HG03045 (cell line): ENCODE measurements at regions not wholly inside any gene's neighbourhood (a gene's known extent, or its start where the extent isn't known, plus 50 kb on each side); places are given as distances from the start of the nearest gene placed in this dataset.
"Not testable (repeated sequence)": the region's sequence is repeated elsewhere in the genome, so short reads cannot be mapped to it uniquely, and the experiment has no call there.

ENCODE experiments used
- ATAC-seq: cut with Tn5 transposase; IDR thresholded peaks from one replicate; pipeline ENCODE4 v1.9.1; 2021; ENCODE audit warnings: mild to moderate bottlenecking, moderate library complexity; ENCODE audit not compliant: unreplicated experiment

DNA sequence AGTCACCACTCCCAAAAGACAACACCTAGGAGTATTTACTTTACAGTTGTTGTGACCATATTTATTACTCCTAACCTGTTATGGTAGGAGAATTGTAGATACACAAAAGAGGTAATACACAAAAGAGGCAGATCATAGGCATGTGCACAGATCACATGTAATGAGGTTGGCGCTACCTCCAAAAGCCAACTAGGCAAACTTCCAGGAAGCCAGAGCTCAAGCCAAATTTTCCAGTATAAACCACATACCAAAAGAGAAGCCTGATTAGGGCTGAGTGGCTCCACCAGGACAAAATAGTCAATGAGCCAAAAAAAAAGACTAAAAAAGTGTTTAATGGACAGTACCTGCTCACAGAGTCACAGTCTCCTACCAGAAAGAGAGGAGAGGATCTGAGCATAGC, 195.0 kb upstream of the PBX1 start:
- no peak for ATAC-seq

DNA sequence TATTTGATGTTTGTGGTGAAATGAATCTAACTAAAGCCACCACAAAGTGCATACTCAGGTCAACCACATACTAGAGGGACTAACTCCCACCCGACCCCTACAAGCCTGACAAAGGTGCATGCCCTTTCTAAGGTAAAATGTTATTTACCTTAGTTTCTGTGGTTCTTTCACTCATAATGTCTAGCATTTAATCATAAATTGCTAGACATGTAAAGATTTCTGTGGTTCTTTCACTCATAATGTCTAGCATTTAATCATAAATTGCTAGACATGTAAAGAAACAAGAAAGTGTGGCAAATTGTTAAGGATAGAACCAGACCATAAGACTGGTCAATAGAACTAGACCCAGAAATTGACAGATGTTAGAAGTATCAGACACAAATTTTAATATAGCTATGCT, 193.0 kb upstream of the PBX1 start:
- ATAC-seq, result no peak

DNA sequence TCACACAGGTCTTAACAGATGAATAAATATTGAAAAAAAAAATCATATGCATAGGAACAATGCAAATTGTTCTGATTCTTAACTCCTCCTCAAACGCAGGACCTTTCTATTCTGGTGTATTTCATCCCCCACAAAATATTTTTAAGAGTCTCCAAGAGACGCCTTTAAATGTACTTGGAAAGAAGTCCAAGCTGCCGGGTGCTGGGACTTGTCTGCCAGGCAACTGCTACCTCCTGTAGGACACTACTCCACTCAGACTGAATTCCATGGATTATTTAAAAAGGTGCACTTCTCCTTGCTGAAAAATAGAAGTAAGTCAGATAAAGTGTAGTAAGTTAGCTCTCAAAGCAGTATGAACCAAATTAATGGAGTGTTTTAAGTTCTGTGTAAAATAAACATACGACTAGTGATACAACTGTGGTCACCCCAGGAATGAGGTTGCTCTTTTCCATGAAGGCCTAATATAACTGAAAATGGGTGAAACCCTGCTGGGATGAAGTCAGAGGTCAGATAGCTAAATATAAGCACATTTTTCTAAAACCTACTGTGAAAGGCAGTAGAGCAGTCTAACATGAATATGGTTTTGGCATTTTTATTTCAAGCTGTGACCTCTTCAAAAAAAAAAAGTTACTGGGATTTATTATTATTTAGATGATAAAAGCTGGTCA, 189.2 kb upstream of the PBX1 start:
- no peak for ATAC-seq

DNA sequence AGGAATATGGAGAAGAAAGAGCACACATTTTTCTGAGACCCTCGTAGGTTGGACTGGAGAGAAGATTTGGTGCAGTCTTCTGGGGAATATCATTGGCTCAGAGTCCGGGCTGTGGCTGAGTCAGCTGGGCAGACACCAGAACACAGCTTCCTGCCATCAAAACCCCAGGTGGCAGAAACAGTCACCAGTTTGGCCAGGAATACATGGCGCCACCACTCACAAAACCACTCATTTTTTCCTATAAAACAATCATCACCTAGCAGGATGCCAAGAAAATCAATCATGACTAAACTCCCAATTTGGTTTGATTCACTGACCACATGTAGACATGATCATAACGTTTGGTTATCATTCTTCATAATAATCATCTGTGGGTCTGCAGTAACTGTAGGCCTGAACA, 178.1 kb upstream of the PBX1 start:
- no peak for ATAC-seq

DNA sequence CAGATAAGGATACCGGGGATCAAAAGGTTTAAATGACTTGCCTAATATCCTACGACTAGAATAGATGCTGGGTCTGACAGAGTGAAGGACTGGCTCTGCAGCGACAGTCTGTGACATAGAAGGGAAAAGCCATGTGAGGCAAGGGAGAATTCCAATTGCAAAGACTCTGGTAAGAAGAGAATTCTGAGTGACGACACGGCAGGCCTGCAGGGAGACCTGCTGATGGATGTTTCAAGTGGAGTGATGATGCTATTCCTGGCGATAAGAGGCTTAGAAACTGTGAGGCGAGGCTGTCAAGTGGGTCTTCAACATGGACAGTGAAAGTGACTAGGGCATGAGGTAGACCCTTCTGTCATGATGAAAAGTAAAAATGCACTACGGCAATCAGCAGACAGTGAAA, 176.6 kb upstream of the PBX1 start:
- no peak for ATAC-seq

DNA sequence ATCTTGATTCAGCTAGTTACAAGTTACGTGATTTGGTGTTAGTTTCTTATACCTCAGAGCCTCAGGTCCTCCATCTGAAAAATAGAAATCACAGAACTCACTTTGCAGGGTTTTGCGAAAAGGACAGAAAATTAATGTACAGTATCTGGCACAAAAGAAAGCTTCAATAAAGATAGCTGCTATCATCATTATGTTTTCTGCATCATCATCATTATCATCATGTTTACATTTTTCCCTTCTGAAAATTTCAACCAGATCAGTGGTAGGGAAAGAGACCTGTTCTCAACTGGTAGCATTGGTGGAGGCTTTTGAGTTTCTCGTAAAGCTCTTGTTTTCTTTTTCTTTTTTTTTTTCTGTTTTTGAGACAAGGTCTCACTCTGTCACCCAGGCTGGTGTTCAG, 174.7 kb upstream of the PBX1 start:
- no peak for ATAC-seq

DNA sequence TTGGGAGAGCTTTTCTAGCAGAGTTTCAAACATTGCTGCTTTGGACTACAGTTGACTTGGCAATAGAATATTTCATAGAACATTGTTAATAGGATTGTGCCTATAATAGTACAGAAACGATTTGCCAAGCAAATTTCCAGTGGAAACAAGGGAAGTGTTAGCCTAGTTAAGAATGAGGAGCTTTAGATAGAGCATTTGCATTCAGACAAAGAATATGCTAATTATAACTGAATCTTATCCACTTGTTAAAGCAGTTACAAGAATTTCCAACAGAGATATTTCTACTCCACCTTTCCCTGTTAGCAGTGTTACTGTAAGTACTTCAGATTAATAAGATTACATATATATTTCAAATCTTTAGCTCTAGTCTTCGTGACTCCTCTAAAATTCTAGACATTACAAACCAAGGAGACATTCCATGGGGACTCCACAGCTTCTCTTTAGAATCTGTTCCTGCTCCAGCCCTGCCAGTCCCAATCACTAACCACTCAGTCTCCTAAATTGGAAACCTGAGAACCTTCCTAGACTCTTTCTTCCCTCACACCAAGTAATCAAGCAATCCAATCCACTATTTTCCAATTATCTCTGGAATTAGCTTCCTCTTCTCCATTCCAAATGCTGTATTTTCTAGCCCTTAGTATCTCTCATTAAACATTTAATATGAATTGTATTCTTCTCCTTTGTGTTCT, 141.8 kb upstream of the PBX1 start:
- no peak for ATAC-seq

DNA sequence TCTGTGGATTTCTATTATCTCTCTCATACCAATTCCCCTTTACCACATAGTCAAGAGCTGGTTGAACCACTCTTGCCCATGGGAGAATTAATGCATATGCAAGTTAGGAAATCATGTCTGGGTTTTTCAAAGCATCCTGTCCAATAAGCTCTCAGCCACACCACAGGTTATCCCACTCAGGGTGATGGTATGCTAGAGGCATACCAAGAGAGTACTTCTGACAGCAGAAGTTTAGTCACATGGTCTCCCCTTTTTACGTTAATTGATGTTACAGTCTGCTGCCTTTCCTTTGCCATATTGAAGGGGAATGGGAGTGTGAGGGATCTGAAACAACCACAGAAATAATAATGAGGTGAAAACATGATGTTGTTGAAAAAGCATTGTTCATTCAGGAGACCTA, 135.8 kb upstream of the PBX1 start:
- no peak for ATAC-seq

DNA sequence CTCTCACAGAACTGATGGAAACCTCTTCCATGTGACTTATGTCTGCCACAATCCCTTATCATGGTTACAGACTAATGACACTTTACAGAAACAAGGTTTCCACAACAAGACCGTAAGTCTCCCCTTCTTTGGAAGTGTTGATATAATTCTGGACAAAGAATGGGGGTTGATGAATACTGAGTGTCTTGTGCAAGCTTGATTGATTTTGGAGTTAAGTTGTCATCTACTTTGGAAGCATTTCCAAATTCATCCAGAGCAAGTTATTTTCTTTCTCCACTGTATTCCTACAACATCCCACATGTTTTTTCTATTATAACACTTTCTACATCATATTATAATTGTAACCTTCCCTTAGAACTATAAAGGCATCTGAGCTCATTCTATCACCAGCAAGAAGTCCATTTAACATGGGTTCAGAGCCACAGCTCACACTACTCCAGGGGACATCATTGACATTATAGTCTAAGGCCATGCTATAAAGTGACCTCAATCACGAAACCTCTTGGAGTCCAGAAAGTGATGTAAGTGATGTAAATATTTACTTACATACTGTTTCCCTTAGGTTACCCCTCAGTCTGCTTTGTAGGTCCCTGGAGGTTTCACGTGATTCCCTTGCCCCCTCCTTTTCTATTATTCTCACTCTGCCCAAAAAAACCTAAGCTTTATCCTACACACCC, 125.7 kb upstream of the PBX1 start:
- ATAC-seq, result no peak

DNA sequence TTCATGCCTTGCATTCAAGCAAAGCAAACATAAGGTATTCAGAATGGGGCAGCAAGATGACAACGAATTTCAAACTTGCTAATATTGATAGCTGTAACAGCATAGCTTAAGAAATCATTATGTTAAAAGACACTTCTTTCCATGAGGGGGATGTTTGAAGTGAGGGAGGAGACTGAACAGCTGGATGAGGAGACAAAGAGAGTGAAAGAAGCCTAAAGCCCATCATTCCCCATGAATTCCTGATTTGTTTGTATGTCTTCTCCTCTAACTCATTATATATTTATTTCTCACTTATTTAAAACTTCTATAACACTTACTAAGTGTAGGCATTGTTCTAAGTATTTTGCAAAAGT, 125.2 kb upstream of the PBX1 start:
- no peak for ATAC-seq

DNA sequence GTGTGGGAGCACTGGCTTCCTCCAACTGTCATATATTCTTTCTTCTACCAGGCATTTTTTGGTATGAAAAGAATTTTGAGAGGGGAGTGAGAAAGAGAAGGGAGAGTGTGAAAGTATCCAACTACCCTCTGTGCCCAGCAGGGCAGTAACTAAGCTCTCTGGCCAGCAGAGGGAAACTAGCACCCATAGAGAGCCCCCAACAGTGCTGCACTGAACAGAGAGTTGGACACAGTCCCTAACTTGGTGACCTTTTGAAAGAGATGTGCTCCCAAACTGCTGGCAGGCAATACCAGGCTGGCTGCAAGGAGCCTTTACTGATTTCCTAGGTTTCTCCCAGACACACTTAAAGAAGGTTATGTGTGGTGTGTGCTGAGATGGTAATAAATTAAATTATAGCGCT, 118.8 kb upstream of the PBX1 start:
- ATAC-seq, result no peak

DNA sequence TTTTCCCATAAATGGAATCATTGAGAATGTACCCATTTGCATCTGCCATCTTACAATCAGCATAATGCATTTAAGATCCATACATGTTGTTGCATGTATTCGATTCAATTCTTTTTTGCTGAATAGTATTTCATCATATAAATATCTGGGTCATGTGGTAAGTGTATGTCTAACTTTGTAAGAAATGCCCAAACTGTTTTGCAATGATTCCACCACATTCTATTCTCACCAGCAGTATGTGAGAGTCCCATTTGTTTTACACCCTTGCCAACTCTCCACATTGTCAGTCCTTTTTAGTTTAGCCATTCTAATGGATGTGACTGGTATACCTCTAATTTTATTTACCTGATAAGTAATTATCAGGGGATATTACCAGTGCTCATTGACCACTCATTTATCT, 115.8 kb upstream of the PBX1 start:
- no peak for ATAC-seq

DNA sequence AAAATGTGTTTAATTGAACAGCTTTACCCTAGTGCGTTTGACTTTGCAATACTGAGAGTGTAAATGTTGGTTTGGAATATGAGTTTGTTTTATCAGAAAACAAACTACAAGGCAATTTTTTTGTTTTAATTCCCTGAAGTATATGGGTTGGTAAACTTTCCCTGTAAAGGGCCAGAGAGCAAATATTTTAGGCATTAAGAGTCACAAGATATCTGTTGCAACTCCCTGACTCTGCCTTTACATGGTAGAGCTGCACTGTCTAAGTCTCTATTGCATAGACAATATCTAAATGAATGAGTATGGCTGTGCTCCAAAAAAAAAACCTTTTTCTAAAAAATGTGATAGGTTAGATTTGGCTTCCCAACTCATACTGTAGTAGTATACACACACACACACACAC, 115.1 kb upstream of the PBX1 start:
- no peak for ATAC-seq

DNA sequence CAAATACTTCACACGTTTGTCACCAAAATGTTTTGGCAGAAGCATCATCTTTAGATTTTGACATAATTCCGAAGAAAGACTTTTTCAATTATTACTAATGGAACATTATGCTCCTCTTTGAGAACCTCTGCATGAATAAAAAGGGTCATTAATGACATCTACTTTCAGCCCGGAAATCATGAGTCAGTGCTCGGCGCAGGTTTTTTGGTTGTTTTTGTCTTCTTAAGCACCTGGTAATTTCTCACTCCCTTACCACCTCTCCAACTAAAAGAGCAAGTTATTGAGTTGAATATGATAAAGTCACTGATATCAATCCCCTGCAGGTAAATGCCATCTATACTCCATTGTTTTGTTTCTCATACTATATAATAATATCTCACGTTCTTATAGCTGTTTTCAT, 113.0 kb upstream of the PBX1 start:
- ATAC-seq, result no peak

DNA sequence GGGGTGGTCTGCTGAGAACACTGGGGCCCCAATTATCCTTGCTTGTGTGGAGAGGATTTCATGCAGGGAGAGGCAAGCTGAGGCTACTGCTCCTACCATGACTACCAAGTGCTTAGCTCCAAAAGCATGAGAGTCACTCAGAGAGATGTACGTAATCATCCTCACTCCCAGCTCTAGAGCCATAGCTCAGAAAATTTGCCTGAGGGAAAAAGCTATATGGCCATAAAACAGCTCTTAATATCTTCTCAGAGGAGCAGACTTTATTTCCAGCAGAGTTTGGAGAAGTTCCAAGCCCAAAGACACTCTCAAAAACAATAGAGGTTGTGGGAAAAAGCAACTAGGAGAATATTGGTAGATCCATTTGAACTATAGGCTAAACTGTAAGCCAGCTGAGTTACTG, 106.4 kb upstream of the PBX1 start:
- no peak for ATAC-seq

DNA sequence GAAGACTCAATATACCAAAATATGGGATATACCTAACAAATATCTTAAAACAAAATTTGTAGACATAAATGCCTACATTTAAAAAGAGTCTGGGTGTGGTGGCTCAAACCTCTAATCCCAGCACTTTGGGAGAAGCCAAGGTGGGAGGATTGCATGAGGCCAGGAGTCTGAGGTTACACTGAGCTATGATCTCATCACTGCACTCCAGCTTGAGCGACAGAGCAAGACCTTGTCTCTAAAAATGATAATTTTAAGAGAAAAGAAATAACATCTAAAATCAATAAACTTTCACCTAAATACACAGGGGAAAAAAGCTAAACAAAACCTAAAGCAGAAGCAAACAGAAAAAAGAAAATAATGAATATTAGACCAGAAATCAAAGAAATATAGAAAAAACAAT, 102.7 kb upstream of the PBX1 start:
- ATAC-seq, result no peak

DNA sequence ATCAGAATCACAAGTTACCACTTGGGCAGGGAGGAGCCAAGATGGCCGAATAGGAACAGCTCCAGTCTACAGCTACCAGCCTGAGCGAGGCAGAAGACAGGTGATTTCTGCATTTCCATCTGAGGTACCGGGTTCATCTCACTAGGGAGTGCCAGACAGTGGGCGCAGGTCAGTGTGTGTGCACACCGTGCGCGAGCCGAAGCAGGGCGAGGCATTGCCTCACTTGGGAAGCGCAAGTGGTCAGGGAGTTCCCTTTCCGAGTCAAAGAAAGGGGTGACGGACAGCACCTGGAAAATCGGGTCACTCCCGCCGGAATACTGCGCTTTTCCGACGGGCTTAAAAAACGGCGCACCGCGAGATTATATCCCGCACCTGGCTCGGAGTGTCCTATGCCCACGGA, 99.8 kb upstream of the PBX1 start:
- not testable (repeated sequence) for ATAC-seq

DNA sequence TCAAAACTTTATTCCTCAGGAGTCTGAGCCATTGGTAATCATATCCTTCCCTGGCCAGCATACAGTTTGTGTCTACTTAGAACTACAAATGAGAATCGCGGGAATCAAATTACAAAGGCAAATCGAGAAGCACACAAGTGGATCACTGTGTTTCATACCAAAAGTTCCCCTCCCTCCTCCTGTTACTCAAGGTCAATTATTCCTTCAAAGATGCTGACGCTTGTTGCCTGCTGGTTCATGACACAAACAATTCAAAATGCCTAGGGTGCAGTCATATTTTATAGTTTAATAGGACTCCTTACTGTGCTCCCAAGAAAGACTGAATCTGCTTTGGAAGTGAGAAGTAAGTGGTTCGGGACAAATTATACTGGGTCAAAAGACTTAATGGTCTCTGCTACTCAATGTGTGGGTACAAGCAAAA, 93.0 kb upstream of the PBX1 start:
- no peak for ATAC-seq

DNA sequence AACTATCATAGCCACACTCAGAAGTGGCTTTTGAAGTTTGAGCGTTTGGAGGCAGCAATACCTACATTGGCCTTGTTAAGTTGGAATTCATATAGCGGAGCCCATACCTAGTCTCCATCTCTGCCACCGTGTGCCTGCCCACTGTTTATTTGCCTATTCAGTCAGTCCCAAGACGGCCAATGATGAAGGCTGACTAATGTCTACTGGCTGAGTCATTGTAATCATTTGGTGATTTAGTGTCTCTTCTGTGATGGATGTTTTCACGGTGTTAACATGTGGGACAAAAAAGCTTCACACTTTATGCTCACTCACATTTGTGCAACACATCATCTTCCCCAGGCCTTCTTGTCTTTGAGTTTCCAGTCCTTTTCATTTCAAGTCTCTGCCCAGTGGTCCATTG, 92.6 kb upstream of the PBX1 start:
- no peak for ATAC-seq

DNA sequence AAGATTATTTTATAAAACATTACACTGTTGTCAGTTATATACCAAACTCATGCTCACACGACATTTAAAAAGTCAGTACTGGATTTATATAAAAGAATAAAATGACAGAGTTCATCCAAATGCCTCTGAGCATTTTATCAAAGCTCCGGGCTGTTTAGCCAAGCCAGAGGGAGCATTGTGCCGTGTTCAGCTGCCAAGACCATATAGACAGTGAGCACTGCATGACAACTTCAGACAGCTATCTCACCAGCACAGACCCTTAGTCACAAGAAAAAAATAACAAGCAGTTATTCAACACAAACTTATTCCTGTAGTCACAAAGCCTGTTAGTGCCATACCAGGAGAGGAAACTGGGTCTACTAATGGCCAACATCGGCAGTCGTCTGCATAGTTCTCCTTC, 88.0 kb upstream of the PBX1 start:
- no peak for ATAC-seq

DNA sequence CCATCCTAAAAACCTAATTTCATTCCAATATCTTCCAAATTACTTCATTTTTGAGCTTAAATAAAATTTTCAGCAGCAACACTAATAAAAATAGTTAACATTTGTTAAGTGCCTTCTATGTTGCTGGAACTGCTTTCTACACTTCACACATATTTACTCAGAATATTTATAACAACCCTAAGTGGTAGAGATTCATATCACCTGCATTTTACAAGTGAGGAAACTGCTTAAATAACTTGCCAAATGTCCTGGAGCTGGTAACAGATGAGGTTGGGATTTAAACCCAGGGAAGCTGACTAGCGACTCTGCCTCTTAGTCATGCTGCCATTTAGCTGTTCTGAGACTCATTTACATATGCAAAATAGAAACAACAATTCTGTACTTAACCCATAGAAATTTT, 86.1 kb upstream of the PBX1 start:
- no peak for ATAC-seq

DNA sequence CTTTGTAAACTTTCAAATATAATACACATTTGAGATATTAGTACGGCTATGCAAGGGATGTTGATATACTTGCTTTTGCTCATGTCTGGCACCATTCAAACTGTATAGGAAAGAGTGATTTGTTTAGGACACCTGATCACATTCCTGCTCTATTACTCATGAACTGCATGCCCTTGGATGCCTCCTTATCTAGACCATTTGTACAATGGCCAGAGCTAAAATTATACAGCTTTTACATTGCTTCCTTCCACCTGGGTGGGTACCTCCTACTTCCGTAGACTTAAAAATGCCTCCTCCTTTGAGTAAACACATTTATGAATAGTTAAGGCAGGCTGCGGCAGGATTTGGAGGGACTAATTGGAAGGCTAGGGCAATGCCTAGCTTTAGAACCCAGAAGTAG, 85.4 kb upstream of the PBX1 start:
- no peak for ATAC-seq

DNA sequence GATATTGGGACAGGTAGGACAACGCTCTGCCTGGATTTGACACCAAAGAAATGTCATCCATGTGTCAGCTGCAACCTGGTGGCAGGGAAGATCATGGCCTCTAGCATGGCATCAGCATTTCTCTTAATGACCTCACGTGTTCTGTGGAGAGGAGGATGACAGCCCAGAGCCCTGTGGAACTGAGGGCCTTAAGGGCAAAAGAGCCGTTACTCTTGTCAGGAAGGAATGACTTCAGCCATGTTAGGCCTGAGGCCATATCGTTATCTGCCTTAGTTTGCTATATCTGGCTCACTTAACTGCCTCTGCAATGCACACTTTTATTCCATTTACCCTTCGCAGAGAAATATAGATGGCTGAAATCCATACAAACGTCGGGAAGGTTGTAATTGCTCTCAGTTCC, 83.2 kb upstream of the PBX1 start:
- ATAC-seq, result no peak
